IMR-90 (cell line): ENCODE measurements at regions not wholly inside any gene's neighbourhood (a gene's known extent, or its start where the extent isn't known, plus 50 kb on each side); places are given as distances from the start of the nearest gene placed in this dataset.

ENCODE experiments used
- ATAC-seq: fragments of 200-7000 bp; cut with Tn5 transposase; 2 replicates; pipeline ENCODE4 v1.9.1; 2020; ENCODE audit warnings: low read depth, mild to moderate bottlenecking, moderate library complexity
- BruUV-seq: library from RNA; stranded (reverse); fragments of 400-500 nt; replicated peaks from 2 replicates; lab custom pipeline; 2021; lab: Mats Ljungman, UMichigan
- CTCF ChIA-PET: fragments of 300-600 bp; formaldehyde crosslinking; extraction: SDS; loops from one replicate; lab custom pipeline; 2021; ENCODE audit warnings: antibody characterized with exemption; lab: Yijun Ruan, JAX
- POLR2A ChIA-PET: fragments of 300-600 bp; sonication (Branson Sonifier 250); formaldehyde crosslinking; loops from one replicate; lab custom pipeline; 2022; ENCODE audit warnings: antibody characterized with exemption; ENCODE audit not compliant: unreplicated experiment; lab: Charles Lee
- DNase-seq: peaks from one replicate; pipeline ENCODE4 v3.0.0; 2013
- H2AFZ ChIP-seq: replicated peaks from 2 replicates; pipeline ENCODE3; 2013; ENCODE audit warnings: low read length, mild to moderate bottlenecking; ENCODE audit not compliant: poor library complexity
- H2AK5ac ChIP-seq: 2 replicates; pipeline ENCODE4 v1.6.1; 2013; ENCODE audit warnings: low read depth, low read length, inconsistent platforms
- H2AK9ac ChIP-seq: replicated peaks from 2 replicates; pipeline ENCODE3; 2013; ENCODE audit warnings: mild to moderate bottlenecking, low read depth, low read length, moderate library complexity; ENCODE audit not compliant: poor library complexity
- H2BK120ac ChIP-seq: 2 replicates; pipeline ENCODE4 v1.6.1; 2013; ENCODE audit warnings: low read depth, low read length, inconsistent platforms
- H2BK15ac ChIP-seq: 3 replicates; pipeline ENCODE4 v1.6.1; 2013; ENCODE audit warnings: low read depth, low read length, inconsistent platforms
- H2BK20ac ChIP-seq: 2 replicates; pipeline ENCODE4 v1.6.1; 2013; ENCODE audit warnings: low read depth, mild to moderate bottlenecking, inconsistent platforms, low read length, moderate library complexity
- H2BK5ac ChIP-seq: 2 replicates; pipeline ENCODE4 v1.6.1; 2013; ENCODE audit warnings: mild to moderate bottlenecking, low read depth, low read length, inconsistent platforms; ENCODE audit not compliant: poor library complexity, severe bottlenecking
- H3K14ac ChIP-seq: replicated peaks from 2 replicates; pipeline ENCODE4 v1.6.1; 2013; ENCODE audit warnings: low read depth, low read length, inconsistent platforms
- H3K18ac ChIP-seq: 2 replicates; pipeline ENCODE4 v1.6.1; 2013; ENCODE audit warnings: low read depth, low read length, control low read depth
- H3K23ac ChIP-seq: 2 replicates; pipeline ENCODE4 v1.6.1; 2013; ENCODE audit warnings: low read depth, low read length, inconsistent platforms
- H3K27ac ChIP-seq: 2 replicates; pipeline ENCODE4 v1.5.1; 2013; ENCODE audit warnings: mild to moderate bottlenecking, control low read depth, low read length; ENCODE audit not compliant: insufficient read depth
- H3K27me3 ChIP-seq: 2 replicates; pipeline ENCODE4 v1.6.1; 2013; ENCODE audit warnings: low read length; ENCODE audit not compliant: control insufficient read depth, insufficient read depth
- H3K36me3 ChIP-seq: 2 replicates; pipeline ENCODE4 v1.6.1; 2013; ENCODE audit warnings: low read length, mixed read lengths; ENCODE audit not compliant: control insufficient read depth, insufficient read depth
- H3K4ac ChIP-seq: 2 replicates; pipeline ENCODE4 v1.6.1; 2013; ENCODE audit warnings: low read depth, low read length, inconsistent platforms
- H3K4me1 ChIP-seq: 2 replicates; pipeline ENCODE4 v1.6.1; 2013; ENCODE audit warnings: low read length, mixed read lengths; ENCODE audit not compliant: control insufficient read depth, insufficient read depth
- H3K4me2 ChIP-seq: 2 replicates; pipeline ENCODE4 v1.6.1; 2013; ENCODE audit warnings: low read depth, mild to moderate bottlenecking, control low read depth, low read length, moderate library complexity
- H3K4me3 ChIP-seq: 2 replicates; pipeline ENCODE4 v1.5.1; 2013; ENCODE audit warnings: low read depth, mild to moderate bottlenecking, control low read depth, low read length, moderate library complexity; ENCODE audit not compliant: insufficient read depth
- H3K56ac ChIP-seq: 2 replicates; pipeline ENCODE4 v1.6.1; 2013; ENCODE audit warnings: low read length, inconsistent platforms; ENCODE audit not compliant: insufficient read depth; ENCODE audit errors: extremely low read depth
- H3K79me1 ChIP-seq, 2 experiments: 2 replicates each; pipeline ENCODE4 v1.6.1; 2013; ENCODE audit warnings: low read length in 2 of 2, inconsistent platforms in 1 of 2, low read depth in 1 of 2
- H3K9ac ChIP-seq: 2 replicates; pipeline ENCODE4 v1.6.1; 2013; ENCODE audit warnings: low read depth, low read length, control low read depth
- H3K9me1 ChIP-seq: 2 replicates; pipeline ENCODE4 v1.6.1; 2013; ENCODE audit warnings: low read length, inconsistent platforms; ENCODE audit not compliant: insufficient read depth
- H3K9me3 ChIP-seq: 2 replicates; pipeline ENCODE4 v1.6.1; 2013; ENCODE audit warnings: low read length; ENCODE audit not compliant: control insufficient read depth, insufficient read depth
- H4K20me1 ChIP-seq: 2 replicates; pipeline ENCODE4 v1.6.1; 2013; ENCODE audit warnings: low read length, inconsistent platforms; ENCODE audit not compliant: insufficient read depth
- H4K5ac ChIP-seq: 2 replicates; pipeline ENCODE4 v1.6.1; 2013; ENCODE audit warnings: mild to moderate bottlenecking, low read depth, low read length, control low read depth
- H4K8ac ChIP-seq, 2 experiments: 2 replicates each; pipeline ENCODE4 v1.6.1; 2013; ENCODE audit warnings: low read depth in 2 of 2, low read length in 2 of 2, control low read depth in 1 of 2, inconsistent platforms in 1 of 2
- H4K91ac ChIP-seq: 2 replicates; pipeline ENCODE4 v1.6.1; 2013; ENCODE audit warnings: low read depth, low read length, inconsistent platforms; ENCODE audit not compliant: insufficient read depth
- BHLHE40 ChIP-seq: fragments of 150-350 bp; IDR thresholded peaks from 2 replicates; pipeline ENCODE4 v1.6.1; 2016; ENCODE audit warnings: mild to moderate bottlenecking, low read depth, low read length
- CEBPB ChIP-seq: IDR thresholded peaks from 2 replicates; pipeline ENCODE4 v1.6.1; 2012; ENCODE audit warnings: low read depth, low read length, improper control_type of control experiment
- MAFK ChIP-seq: IDR thresholded peaks from 2 replicates; pipeline ENCODE4 v1.6.1; 2012; ENCODE audit warnings: low read depth, low read length, improper control_type of control experiment
- WGBS, 2 experiments: methylation state at CpG; one replicate each; pipeline versions ENCODE4 v1.1.5 to v1.1.7; 2013; ENCODE audit warnings: missing lambda C conversion rate in 2 of 2; ENCODE audit not compliant: insufficient read length in 1 of 2; ENCODE audit errors: extremely low coverage in 2 of 2; 5-methylcytosine and 5-hydroxymethylcytosine counted together
- dilution Hi-C: fragments of 300-500 bp; cut with HindIII; formaldehyde crosslinking; loops from one replicate; pipeline ENCODE4 v1.14.3; 2018; ENCODE audit warnings: low sequenced_read_pairs; ENCODE audit not compliant: unreplicated experiment
- in situ Hi-C: fragments of 300-500 bp; cut with MboI; formaldehyde crosslinking; loops from 3 replicates; pipeline ENCODE4 v1.14.3; 2019; ENCODE audit warnings: low sequenced_read_pairs, inconsistent platforms, mixed read lengths
- intact Hi-C: fragments of 100-400 bp; cut with micrococcal nuclease; formaldehyde crosslinking; loops from 2 replicates; pipeline ENCODE4 v1.10.0; 2022

- CTCF ChIA-PET = no interaction called here
- Histone ChIP-seq H3K4me3 (no peak overlapping the region), H2AFZ (no peak overlapping the region), H3K27ac (no peak overlapping the region), H3K18ac (no peak overlapping the region), H4K5ac (no peak overlapping the region), H2BK20ac (peak overlapping the region; percentile 8; the same call in 1 of the 2 replicates), H3K4ac (no peak overlapping the region), H2BK5ac (no peak overlapping the region), H2AK9ac (no peak overlapping the region), H3K27me3 (peaks cover 6% of the 10 kb centered on the region; the same call in 1 of the 2 replicates), H3K9me1 (no peaks in the 10 kb centered on the region), H3K36me3 (no peaks in the 10 kb centered on the region), H3K79me1 (no peaks in the 10 kb centered on the region), H2BK15ac (no peak overlapping the region), H3K56ac (no peak overlapping the region), H2BK120ac (no peak overlapping the region), H4K8ac (no peak overlapping the region), H4K91ac (no peak overlapping the region; the same call in 1 of the 2 replicates), H3K14ac (no peak overlapping the region), H3K23ac (no peak overlapping the region), H3K4me1 (peaks cover 1% of the 10 kb centered on the region; the same call in 1 of the 2 replicates), H4K20me1 (no peaks in the 10 kb centered on the region), H3K9ac (no peak overlapping the region), H2AK5ac (no peak overlapping the region), H3K4me2 (no peak overlapping the region), H3K9me3 (no peaks in the 10 kb centered on the region)
- POLR2A ChIA-PET = no interaction called here
- DNase-seq (no peak), ATAC-seq (no peak)
- in situ Hi-C loops (no loop called here), dilution Hi-C loops (no loop called here), intact Hi-C loops (no loop called here)
- BruUV-seq = no TSS peak
- TF ChIP-seq BHLHE40 = no peak
- no peak for TF ChIP-seq CEBPB
- TF ChIP-seq MAFK = no peak
- WGBS, 2 experiments = 86% methylated on average over 1 of the region's 6 CpGs; no CpG with 5 or more reads in 1 of the 2 experiments
These were observed 255.4 kb upstream of the LYZL1 start for GRCh38 chr10:29033311-29033940.
